Keratinocyte (primary cell): ENCODE measurements at regions not wholly inside any gene's neighbourhood (a gene's known extent, or its start where the extent isn't known, plus 50 kb on each side); places are given as distances from the start of the nearest gene placed in this dataset.

Experiments used
- DNase-seq: peaks from one replicate; pipeline ENCODE4 v3.0.0-alpha.2; 2011; ENCODE audit warnings: low read depth, missing footprints, low spot score
- FAIRE-seq: peaks from 2 replicates; lab custom pipeline; 2011; peaks lifted over from hg19 to GRCh38; lab: Jason Lieb, UNC
- H2AFZ ChIP-seq: 2 replicates; pipeline ENCODE4 v1.6.0; 2012; ENCODE audit warnings: low read length, control low read depth, inconsistent platforms; ENCODE audit not compliant: control insufficient read depth
- H3K27ac ChIP-seq: 2 replicates; pipeline ENCODE4 v1.5.1; 2011; ENCODE audit warnings: low read length; ENCODE audit not compliant: control insufficient read depth, insufficient read depth
- H3K27me3 ChIP-seq: 3 replicates; pipeline ENCODE4 v1.6.0; 2011; ENCODE audit warnings: low read length; ENCODE audit not compliant: control insufficient read depth, insufficient read depth; ENCODE audit errors: extremely low read depth
- H3K36me3 ChIP-seq, 2 experiments: 2 replicates in 1 of 2; 3 replicates in 1 of 2; pipeline ENCODE4 v1.5.1; 2011; ENCODE audit warnings: low read length in 2 of 2, mild to moderate bottlenecking in 1 of 2; ENCODE audit not compliant: control insufficient read depth in 2 of 2, insufficient read depth in 2 of 2; ENCODE audit errors: extremely low read depth in 1 of 2
- H3K4me1 ChIP-seq: 3 replicates; pipeline ENCODE4 v1.5.1; 2011; ENCODE audit warnings: low read length; ENCODE audit not compliant: control insufficient read depth, insufficient read depth; ENCODE audit errors: extremely low read depth
- H3K4me2 ChIP-seq: 3 replicates; pipeline ENCODE4 v1.6.0; 2011; ENCODE audit warnings: low read depth, low read length; ENCODE audit not compliant: control insufficient read depth, insufficient read depth; ENCODE audit errors: extremely low read depth
- H3K4me3 ChIP-seq, 3 experiments: fragments of 200-600 bp in 1 of 3; sonication (generic) in 1 of 3; 2 replicates in 2 of 3; 3 replicates in 1 of 3; pipeline ENCODE4 v1.5.1; 2011 to 2016; ENCODE audit warnings: low read length in 3 of 3, mild to moderate bottlenecking in 3 of 3, control low read depth in 2 of 3, inconsistent platforms in 1 of 3, low read depth in 1 of 3, mixed read lengths in 1 of 3, mixed run types in 1 of 3, moderate library complexity in 1 of 3; ENCODE audit not compliant: control insufficient read depth in 2 of 3, insufficient read depth in 2 of 3; ENCODE audit errors: extremely low read depth in 1 of 3
- H3K79me2 ChIP-seq: 2 replicates; pipeline ENCODE4 v1.6.0; 2012; ENCODE audit warnings: low read length; ENCODE audit not compliant: control insufficient read depth, insufficient read depth
- H3K9ac ChIP-seq: 3 replicates; pipeline ENCODE4 v1.6.0; 2011; ENCODE audit warnings: low read length; ENCODE audit not compliant: control insufficient read depth, insufficient read depth; ENCODE audit errors: extremely low read depth
- H3K9me1 ChIP-seq: 3 replicates; pipeline ENCODE4 v1.6.0; 2011; ENCODE audit warnings: low read length; ENCODE audit not compliant: control insufficient read depth, insufficient read depth; ENCODE audit errors: extremely low read depth
- H3K9me3 ChIP-seq: 2 replicates; pipeline ENCODE4 v1.5.1; 2012; ENCODE audit warnings: low read depth, low read length; ENCODE audit not compliant: control insufficient read depth
- H4K20me1 ChIP-seq: 3 replicates; pipeline ENCODE4 v1.6.0; 2011; ENCODE audit warnings: low read length; ENCODE audit not compliant: control insufficient read depth, insufficient read depth; ENCODE audit errors: extremely low read depth
- CTCF ChIP-seq, 3 experiments: IDR thresholded peaks in 1 of 3; conservative IDR thresholded peaks in 1 of 3; optimal IDR thresholded peaks in 1 of 3; 2 replicates in 2 of 3; 3 replicates in 1 of 3; pipeline versions ENCODE3 to v1.5.1; 2011; ENCODE audit warnings: low read length in 3 of 3, mild to moderate bottlenecking in 3 of 3, moderate library complexity in 2 of 3, control low read depth in 1 of 3, inconsistent platforms in 1 of 3; ENCODE audit not compliant: insufficient read depth in 2 of 3; ENCODE audit errors: extremely low read depth in 1 of 3
- EZH2 ChIP-seq: IDR thresholded peaks from one replicate; pipeline ENCODE4 v1.6.1; 2012; ENCODE audit warnings: inconsistent platforms, mild to moderate bottlenecking, low read length, moderate library complexity
- dilution Hi-C: fragments of 300-500 bp; cut with MboI; formaldehyde crosslinking; loops from one replicate; pipeline ENCODE4 v1.7.0; 2020; ENCODE audit warnings: low sequenced_read_pairs; ENCODE audit not compliant: extremely low pct_ligation_motif_present

- dilution Hi-C loops, result no loop called here
- FAIRE-seq (no peak), DNase-seq (no peak)
- no peak for TF ChIP-seq CTCF (optimal IDR thresholded peaks at IDR 0.05 in 1 of 3, IDR thresholded peaks at IDR 0.05 in 1 of 3, conservative IDR thresholded peaks at IDR 0.05 in 1 of 3; ENCODE audit: extremely low read depth in 1 of 3, insufficient read depth in 2 of 3, low read length in 3 of 3)
- no peak for TF ChIP-seq EZH2
- Histone ChIP-seq H3K4me1 (peaks cover 14% of the 10 kb centered on the region), H3K9me1 (no peaks in the 10 kb centered on the region), H2AFZ (no peak overlapping the region), H3K4me2 (no peak overlapping the region), H3K27ac (no peak overlapping the region), H3K36me3 (no peaks in the 10 kb centered on the region), H4K20me1 (no peaks in the 10 kb centered on the region), H3K9ac (no peak overlapping the region), H3K4me3 (no peak overlapping the region), H3K27me3 (no peaks in the 10 kb centered on the region), H3K79me2 (no peaks in the 10 kb centered on the region), H3K9me3 (no peaks in the 10 kb centered on the region)
Measured at GRCh38 chr20:10749084-10749483, 75.3 kb upstream of the JAG1 start.

- Histone ChIP-seq H3K4me1 (peaks cover 6% of the 10 kb centered on the region), H3K27me3 (no peaks in the 10 kb centered on the region), H3K79me2 (no peaks in the 10 kb centered on the region), H4K20me1 (no peaks in the 10 kb centered on the region), H3K9ac (no peak overlapping the region), H3K4me2 (no peak overlapping the region), H3K9me1 (no peaks in the 10 kb centered on the region), H3K27ac (no peak overlapping the region), H3K9me3 (no peaks in the 10 kb centered on the region), H3K4me3 (no peak overlapping the region), H3K36me3 (no peaks in the 10 kb centered on the region), H2AFZ (no peak overlapping the region)
- DNase-seq (no peak), FAIRE-seq (no peak)
- dilution Hi-C loops, result no loop called here
- no peak for TF ChIP-seq CTCF (optimal IDR thresholded peaks at IDR 0.05 in 1 of 3, IDR thresholded peaks at IDR 0.05 in 1 of 3, conservative IDR thresholded peaks at IDR 0.05 in 1 of 3; ENCODE audit: extremely low read depth in 1 of 3, insufficient read depth in 2 of 3, low read length in 3 of 3)
Measured at GRCh38 chr20:10752206-10752605, 78.4 kb upstream of the JAG1 start.
